GM18909 (cell line): ENCODE measurements at regions not wholly inside any gene's neighbourhood (a gene's known extent, or its start where the extent isn't known, plus 50 kb on each side); places are given as distances from the start of the nearest gene placed in this dataset.
A peak's percentile ranks its signal among the peaks of the same experiment; 100 is the strongest.
"Not testable (repeated sequence)": the region's sequence is repeated elsewhere in the genome, so short reads cannot be mapped to it uniquely, and the experiment has no call there.

Source experiments
- ATAC-seq: cut with Tn5 transposase; IDR thresholded peaks from one replicate; pipeline ENCODE4 v1.9.1; 2021; ENCODE audit warnings: mild to moderate bottlenecking; ENCODE audit not compliant: unreplicated experiment, poor library complexity

DNA sequence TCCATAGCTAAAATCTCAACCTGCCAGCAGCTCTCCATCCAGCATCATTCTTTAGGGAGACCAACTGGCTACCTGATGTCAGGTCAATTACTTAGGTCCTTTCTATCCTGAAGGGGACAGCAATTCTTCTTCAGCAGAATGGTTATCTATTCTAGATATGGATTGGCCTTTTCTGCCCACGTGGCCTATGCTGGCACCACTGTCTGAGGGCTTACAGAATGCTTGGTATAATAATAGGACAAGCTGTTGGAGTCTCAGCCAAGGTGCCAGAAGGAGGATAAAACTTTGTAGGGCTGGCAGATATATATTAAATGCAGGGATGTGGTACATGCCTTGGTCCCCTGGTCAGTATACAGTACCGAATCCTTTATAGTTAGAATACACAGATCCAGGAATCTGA, 89.8 kb upstream of the C1GALT1C1 start:
- no peak for ATAC-seq

DNA sequence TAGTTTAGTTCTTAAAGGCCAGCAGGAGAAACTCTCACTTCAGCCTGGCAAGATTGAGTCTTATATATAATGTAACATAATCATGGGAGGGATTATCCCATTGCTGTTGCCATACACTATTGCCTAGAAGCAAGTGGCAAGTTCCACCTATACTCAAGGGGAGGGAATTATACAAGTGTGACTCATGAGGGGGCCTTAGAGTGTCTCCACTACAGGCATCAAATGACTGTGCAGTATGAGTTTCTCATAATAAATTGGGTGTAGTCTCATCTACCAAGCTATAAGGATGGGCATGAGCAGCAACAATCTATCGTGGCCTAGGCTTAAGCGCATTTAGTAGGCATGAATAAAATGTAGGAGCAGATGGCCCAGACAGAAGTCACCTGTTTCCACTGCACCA, 89.1 kb upstream of the C1GALT1C1 start:
- ATAC-seq, result no peak

DNA sequence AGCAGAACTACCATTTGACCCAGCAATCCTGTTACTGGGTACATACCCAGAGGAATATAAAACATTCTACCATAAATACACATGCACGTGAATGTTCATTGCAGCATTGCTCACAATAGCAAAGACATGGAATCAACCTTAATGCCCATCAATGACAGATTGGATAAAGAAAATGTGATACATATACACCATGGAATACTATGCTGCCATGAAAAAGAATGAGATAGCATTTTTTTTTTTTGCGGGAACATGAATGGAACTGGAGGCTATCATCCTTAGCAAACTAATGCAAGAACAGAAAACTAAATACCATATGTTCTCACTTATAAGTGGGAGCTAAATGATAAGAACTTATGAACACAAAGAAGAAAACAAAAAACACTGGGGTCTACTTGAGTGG, 72.5 kb upstream of the C1GALT1C1 start:
- not testable (repeated sequence) for ATAC-seq

DNA sequence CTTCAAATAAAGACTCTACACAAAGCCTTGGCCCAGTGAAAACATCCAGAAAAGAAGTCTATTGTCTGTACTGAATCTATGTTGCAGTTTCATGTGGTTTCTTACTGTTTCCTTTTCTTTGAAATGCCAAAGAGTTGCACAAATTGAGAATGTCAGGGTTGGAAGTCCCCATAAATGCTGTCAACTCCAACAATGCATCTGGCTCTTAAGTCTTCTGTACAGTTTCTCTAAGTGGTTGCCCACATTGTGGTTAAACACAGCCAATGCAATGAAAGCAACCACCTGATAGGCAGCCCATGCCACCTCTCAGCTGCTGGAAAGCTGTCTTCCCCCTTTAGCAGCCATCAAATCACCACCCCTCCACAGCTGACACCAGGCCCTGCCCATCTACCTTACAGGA, 67.2 kb upstream of the C1GALT1C1 start:
- ATAC-seq, result peak; percentile 93

DNA sequence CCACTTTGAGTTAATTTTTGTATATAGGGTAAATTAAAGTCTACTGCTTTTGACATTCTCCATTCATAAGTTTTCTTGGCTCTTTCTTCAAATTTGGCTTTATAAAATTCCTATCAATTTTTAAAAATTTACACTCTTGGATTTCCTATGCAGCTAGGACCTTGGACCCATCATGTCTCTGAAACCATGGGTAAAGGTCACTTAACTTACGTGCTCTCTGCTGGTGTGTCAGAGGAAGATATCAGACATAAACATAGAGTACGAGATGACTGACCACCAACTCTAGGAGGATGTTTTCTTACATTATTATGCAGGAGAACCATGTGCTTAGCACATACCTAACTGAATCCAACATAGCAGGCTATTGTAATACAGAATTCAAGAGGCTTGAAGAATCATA, 62.5 kb upstream of the C1GALT1C1 start:
- no peak for ATAC-seq

DNA sequence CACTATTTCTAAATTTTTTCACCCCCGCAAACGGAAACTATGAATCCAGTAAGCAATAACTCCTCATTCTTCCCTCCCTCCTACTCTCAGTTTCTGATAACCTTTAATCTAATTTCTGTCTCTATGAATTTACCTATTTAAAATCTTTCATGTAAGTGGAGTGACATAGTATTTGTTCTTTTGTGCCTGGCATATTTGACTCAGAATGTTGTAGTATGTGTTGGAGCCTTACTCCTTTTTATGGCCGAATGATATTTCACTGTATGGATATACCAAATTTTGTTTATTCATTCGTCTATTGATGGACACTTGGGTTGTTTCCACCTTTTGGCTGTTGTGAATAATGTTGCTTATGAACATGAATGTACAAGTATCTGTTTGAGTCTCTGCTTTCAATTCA, 61.1 kb upstream of the C1GALT1C1 start:
- no peak for ATAC-seq

DNA sequence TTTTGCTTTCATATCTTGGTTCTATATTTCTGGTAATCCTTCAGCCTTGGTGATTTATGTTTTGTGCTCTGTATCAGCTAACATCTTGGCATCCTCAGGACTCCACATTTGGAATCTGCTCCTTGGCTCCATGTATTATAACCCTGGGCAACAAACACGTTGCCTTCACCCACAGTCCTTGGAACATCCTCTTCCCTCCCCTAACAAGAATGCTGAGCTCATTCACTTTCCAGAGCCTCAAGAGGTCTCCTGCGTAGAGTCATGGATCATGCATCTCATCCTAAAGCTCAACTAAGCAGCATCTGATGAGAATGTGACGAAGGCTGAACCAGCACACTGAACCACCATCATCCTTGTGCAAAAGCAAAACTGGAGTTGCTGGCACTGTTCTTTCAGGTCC, 60.5 kb upstream of the C1GALT1C1 start:
- ATAC-seq, result no peak

DNA sequence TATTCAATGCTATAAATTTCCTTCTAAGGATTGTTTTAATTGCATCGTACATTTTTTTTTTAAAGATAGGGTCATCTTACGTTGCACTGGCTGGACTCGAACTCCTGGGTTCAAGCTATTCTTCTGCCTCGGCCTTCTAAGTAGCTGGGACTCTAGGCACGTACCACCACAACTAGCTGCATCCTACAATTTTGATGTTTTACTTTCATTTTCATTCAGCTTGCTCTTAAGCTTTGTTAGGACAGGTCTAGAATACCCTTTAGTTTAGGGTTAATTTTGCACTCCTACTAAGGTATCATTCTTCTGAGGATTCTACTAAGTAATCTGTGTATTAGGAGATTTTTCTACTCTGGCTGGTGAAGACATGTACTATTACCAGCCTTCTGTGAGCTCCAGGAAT, 50.2 kb upstream of the C1GALT1C1 start:
- no peak for ATAC-seq
